SHP77 treated with DMSO at 0.1 percent for 48 hours (cell line): ENCODE measurements at regions not wholly inside any gene's neighbourhood (a gene's known extent, or its start where the extent isn't known, plus 50 kb on each side); places are given as distances from the start of the nearest gene placed in this dataset.

ENCODE experiments used
- DNase-seq: peaks from one replicate; lab custom pipeline; 2025; lab: John Stamatoyannopoulos, UW

- no peak for DNase-seq
These were observed 148.3 kb upstream of the GJB5 start for GRCh38 chr1:34606504-34606903.

DNA sequence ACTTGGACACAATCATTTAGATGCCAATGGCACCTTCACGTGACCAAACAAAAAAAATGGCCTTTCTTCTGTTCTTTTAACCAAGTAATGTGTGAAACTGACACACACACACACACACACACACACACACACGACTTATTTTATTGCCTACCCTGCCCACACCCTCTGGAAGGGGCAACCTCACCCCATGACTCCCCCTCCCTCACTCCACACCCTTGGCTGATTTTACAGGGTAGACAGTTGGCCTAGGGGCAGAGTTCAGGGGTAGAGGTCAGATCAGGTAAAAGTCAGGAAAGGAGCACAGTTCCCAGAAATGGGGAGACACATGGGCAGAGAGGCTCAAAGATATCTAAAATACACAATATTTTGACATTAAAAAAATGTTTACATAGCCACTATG, 144.8 kb upstream of the GJB5 start:
- no peak for DNase-seq

DNA sequence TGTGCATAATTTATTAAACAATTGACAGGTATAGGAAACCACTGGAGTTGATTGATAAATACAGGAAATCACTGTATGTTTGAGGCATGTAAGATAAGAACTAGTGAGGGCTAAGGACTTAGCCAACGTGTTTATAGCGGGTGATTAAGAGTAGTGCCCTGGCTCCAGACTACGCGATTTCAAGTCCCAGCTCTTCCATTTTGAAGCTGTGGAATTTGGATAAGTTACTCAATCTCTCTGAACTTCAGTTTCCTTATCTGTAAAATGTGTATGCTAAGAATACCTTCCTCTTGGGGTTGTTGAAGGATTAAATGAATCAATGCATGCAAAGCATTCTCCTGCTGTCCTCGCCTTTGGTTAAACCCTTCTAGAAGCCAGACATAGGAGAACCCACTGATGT, 143.3 kb upstream of the GJB5 start:
- no peak for DNase-seq

- DNase-seq: no peak
These were observed 142.6 kb upstream of the GJB5 start for GRCh38 chr1:34612091-34612827.

GRCh38 chr1:34617321-34618118, 137.3 kb upstream of the GJB5 start:
- DNase-seq: no peak

- DNase-seq: no peak
These were observed 136.5 kb upstream of the GJB5 start for GRCh38 chr1:34618381-34618780.

- no peak for DNase-seq
These were observed 135.6 kb upstream of the GJB5 start for GRCh38 chr1:34619256-34619655.

DNA sequence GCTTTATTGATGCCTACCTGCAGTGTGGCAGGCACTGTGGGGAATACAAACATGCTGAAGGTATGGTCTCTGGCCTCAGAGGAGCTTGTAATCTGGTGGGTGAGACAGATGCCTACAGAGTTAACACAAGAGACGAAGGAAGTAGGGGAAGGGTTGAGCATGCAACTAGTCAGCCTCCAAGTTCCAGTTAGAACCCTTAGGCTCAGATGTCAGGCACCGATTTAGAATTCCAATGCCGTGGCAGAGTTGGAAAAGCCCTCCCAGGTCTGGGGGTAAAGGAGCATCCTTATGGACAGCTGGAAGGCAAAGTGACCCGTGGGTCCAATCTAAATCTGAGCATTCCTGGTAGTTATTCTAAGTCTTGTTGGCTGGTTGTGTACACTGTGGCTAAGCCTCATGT, 132.9 kb upstream of the GJB5 start:
- DNase-seq: no peak

GRCh38 chr1:34625521-34626015, 129.3 kb upstream of the GJB5 start:
- no peak for DNase-seq

GRCh38 chr1:34627465-34628240, 127.2 kb upstream of the GJB5 start:
- no peak for DNase-seq

DNA sequence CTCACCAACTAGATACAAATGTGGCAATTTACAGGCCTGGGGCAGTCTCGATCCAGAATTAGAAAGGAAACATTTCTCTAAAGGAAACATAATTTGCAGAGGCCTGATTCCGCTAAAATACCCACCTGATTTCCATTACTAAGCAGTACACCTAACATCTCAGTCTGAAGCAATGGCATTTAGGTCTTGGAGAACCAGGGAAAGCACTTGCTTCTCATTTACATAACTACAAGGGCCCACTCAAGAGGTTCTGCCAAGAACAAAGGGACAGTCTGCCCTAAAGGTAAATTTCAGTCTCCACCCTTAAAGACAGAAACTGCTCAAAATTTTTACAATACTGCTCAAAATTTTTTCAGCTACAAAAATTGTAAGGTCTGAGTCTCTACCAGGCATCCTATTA, 123.7 kb upstream of the GJB5 start:
- no peak for DNase-seq

- DNase-seq: no peak
These were observed 115.1 kb upstream of the GJB5 start for GRCh38 chr1:34639701-34640100.

GRCh38 chr1:34640654-34641401, 114.0 kb upstream of the GJB5 start:
- no peak for DNase-seq

GRCh38 chr1:34642679-34643078, 112.2 kb upstream of the GJB5 start:
- DNase-seq: no peak

DNA sequence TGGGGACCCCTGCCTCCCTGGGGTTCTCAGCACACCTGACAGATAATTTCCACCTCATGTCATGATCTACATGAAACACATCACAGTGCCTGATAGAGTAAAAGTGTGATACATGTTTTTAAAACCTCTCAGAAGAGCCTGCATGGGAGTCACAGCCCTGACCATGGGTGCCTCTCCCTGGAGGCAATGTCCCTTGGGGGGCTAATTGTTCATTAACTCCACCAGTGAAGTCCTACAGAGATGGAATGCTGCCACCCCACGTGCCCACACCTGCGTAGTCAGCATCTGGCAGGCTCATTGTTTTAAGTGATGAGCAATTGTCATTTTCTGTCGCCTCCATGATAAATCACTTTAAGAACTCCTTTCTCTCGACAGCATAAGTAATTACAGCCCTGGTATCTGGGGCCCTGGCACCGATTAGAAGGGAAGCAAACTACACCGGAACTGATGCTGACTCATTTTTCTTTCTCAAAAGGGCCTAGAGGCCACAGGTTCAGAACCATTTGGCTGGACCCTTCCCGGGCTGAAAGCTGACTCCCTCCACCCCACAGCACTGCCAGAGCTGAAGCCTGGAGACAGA, 109.6 kb upstream of the GJB5 start:
- DNase-seq: no peak

- no peak for DNase-seq
These were observed 108.9 kb upstream of the GJB5 start for GRCh38 chr1:34645919-34646318.

DNA sequence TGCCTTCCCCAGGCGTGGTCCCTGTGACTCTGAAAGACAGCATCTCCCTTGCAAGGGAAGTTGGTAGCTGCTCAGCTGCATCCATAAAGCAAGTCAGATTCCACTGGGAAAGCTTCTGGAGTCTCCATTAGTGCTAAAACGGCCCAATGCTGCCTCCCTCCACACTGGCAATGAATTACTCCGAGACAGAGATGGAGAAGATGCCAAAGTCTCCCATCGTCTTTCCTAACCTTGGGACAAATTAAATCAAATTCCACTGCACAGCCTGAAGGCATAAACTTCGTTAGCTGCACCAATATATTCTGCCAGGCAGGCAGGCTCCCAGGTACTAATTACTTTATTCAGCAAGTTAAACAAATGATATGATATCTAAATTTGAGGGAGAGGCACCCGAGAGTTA, 106.3 kb upstream of the GJB5 start:
- DNase-seq: no peak

DNA sequence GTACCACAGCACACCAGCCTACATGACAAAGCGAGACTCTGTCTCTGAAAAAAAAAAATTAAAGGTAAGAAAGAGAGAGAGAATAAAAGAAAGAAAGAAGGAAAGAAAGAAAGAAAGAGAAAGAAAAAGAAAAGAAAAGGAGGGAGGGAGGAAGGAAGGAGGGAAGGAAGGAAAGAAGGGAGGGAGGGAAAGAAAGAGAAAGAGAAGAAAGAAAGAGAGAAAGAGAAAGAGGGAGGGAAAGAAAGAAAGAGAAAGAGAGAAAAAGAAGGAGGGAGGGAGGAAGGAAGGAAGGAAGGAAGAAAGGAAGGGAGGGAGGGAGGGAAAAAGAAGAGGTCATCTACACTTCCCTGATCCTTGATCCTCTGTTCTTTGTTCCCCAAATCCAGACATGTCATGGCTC, 104.8 kb upstream of the GJB5 start:
- no peak for DNase-seq

DNA sequence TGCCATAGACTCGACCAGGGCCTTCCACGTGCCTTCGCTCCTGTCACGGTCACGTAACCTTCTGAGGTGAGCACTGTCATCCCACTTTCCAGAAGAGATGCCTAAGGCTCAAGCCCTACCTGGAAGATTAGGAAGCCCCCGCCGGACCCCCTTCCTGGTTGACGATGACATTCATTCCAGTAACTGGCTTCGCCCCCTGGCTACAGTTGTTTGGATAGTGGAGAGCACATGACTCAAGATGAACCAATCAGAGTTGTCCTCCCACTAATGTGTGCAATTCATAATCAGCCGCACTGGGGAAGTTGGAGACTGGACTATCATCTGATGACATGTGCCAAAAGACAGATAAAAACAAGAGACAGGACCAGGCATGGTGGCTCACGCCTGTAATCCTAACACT, 104.0 kb upstream of the GJB5 start:
- DNase-seq: no peak

GRCh38 chr1:34653110-34653509, 101.7 kb upstream of the GJB5 start:
- DNase-seq: no peak

DNA sequence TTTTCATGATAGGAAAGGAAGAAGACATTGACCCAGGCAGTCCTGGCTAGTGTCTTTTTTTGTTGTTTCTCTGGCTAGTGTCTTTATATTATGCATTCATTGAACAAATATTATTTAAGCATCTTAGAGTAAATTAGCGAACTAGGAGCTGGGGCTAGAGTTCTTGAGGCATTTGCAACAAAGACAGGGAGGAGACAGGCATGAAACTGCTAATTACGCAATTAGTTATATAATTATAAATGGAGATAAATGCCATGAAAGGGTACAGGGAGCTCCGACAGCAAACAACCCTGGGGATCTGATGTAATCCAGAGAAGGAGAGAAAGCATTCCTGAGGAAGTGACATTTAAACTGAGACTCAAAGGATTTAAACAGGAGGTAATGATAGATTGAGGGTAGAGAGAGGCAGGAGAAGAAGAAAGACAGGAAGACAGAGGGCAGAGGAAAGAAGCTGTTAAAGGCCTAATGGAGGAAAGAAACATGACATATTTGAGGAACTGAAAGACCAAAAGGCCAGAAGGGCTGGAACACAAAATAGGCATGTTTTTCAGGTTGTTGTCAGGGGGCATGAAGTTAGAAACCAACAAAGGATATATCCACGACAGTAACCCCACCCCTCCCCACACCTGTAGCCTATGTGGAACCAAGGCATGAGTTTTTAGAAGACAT, 99.5 kb upstream of the GJB5 start:
- no peak for DNase-seq
